ENCODE measurements at regions not wholly inside any gene's neighbourhood (a gene's known extent, or its start where the extent isn't known, plus 50 kb on each side); places are given as distances from the start of the nearest gene placed in this dataset.

- TF ChIP-seq CTCF (IDR thresholded peaks at IDR 0.05) = no peak
- no peak for TF ChIP-seq POLR2A (IDR thresholded peaks at IDR 0.05)
Measured at GRCh38 chr5:88536146-88536545, 267.5 kb upstream of the TMEM161B start.

Data from thyroid gland (tissue), 4 donors.